IMR-90 (cell line): ENCODE measurements at regions not wholly inside any gene's neighbourhood (a gene's known extent, or its start where the extent isn't known, plus 50 kb on each side); places are given as distances from the start of the nearest gene placed in this dataset.

Experiments used
- ATAC-seq: fragments of 200-7000 bp; cut with Tn5 transposase; 2 replicates; pipeline ENCODE4 v1.9.1; 2020; ENCODE audit warnings: low read depth, mild to moderate bottlenecking, moderate library complexity
- BruUV-seq: library from RNA; stranded (reverse); fragments of 400-500 nt; replicated peaks from 2 replicates; lab custom pipeline; 2021; lab: Mats Ljungman, UMichigan
- CTCF ChIA-PET: fragments of 300-600 bp; formaldehyde crosslinking; extraction: SDS; loops from one replicate; lab custom pipeline; 2021; ENCODE audit warnings: antibody characterized with exemption; lab: Yijun Ruan, JAX
- POLR2A ChIA-PET: fragments of 300-600 bp; sonication (Branson Sonifier 250); formaldehyde crosslinking; loops from one replicate; lab custom pipeline; 2022; ENCODE audit warnings: antibody characterized with exemption; ENCODE audit not compliant: unreplicated experiment; lab: Charles Lee
- DNase-seq: peaks from one replicate; pipeline ENCODE4 v3.0.0; 2013
- H2AFZ ChIP-seq: replicated peaks from 2 replicates; pipeline ENCODE3; 2013; ENCODE audit warnings: low read length, mild to moderate bottlenecking; ENCODE audit not compliant: poor library complexity
- H2AK5ac ChIP-seq: 2 replicates; pipeline ENCODE4 v1.6.1; 2013; ENCODE audit warnings: low read depth, low read length, inconsistent platforms
- H2AK9ac ChIP-seq: replicated peaks from 2 replicates; pipeline ENCODE3; 2013; ENCODE audit warnings: mild to moderate bottlenecking, low read depth, low read length, moderate library complexity; ENCODE audit not compliant: poor library complexity
- H2BK120ac ChIP-seq: 2 replicates; pipeline ENCODE4 v1.6.1; 2013; ENCODE audit warnings: low read depth, low read length, inconsistent platforms
- H2BK15ac ChIP-seq: 3 replicates; pipeline ENCODE4 v1.6.1; 2013; ENCODE audit warnings: low read depth, low read length, inconsistent platforms
- H2BK20ac ChIP-seq: 2 replicates; pipeline ENCODE4 v1.6.1; 2013; ENCODE audit warnings: low read depth, mild to moderate bottlenecking, inconsistent platforms, low read length, moderate library complexity
- H2BK5ac ChIP-seq: 2 replicates; pipeline ENCODE4 v1.6.1; 2013; ENCODE audit warnings: mild to moderate bottlenecking, low read depth, low read length, inconsistent platforms; ENCODE audit not compliant: poor library complexity, severe bottlenecking
- H3K14ac ChIP-seq: replicated peaks from 2 replicates; pipeline ENCODE4 v1.6.1; 2013; ENCODE audit warnings: low read depth, low read length, inconsistent platforms
- H3K18ac ChIP-seq: 2 replicates; pipeline ENCODE4 v1.6.1; 2013; ENCODE audit warnings: low read depth, low read length, control low read depth
- H3K23ac ChIP-seq: 2 replicates; pipeline ENCODE4 v1.6.1; 2013; ENCODE audit warnings: low read depth, low read length, inconsistent platforms
- H3K27ac ChIP-seq: 2 replicates; pipeline ENCODE4 v1.5.1; 2013; ENCODE audit warnings: mild to moderate bottlenecking, control low read depth, low read length; ENCODE audit not compliant: insufficient read depth
- H3K27me3 ChIP-seq: 2 replicates; pipeline ENCODE4 v1.6.1; 2013; ENCODE audit warnings: low read length; ENCODE audit not compliant: control insufficient read depth, insufficient read depth
- H3K36me3 ChIP-seq: 2 replicates; pipeline ENCODE4 v1.6.1; 2013; ENCODE audit warnings: low read length, mixed read lengths; ENCODE audit not compliant: control insufficient read depth, insufficient read depth
- H3K4ac ChIP-seq: 2 replicates; pipeline ENCODE4 v1.6.1; 2013; ENCODE audit warnings: low read depth, low read length, inconsistent platforms
- H3K4me1 ChIP-seq: 2 replicates; pipeline ENCODE4 v1.6.1; 2013; ENCODE audit warnings: low read length, mixed read lengths; ENCODE audit not compliant: control insufficient read depth, insufficient read depth
- H3K4me2 ChIP-seq: 2 replicates; pipeline ENCODE4 v1.6.1; 2013; ENCODE audit warnings: low read depth, mild to moderate bottlenecking, control low read depth, low read length, moderate library complexity
- H3K4me3 ChIP-seq: 2 replicates; pipeline ENCODE4 v1.5.1; 2013; ENCODE audit warnings: low read depth, mild to moderate bottlenecking, control low read depth, low read length, moderate library complexity; ENCODE audit not compliant: insufficient read depth
- H3K56ac ChIP-seq: 2 replicates; pipeline ENCODE4 v1.6.1; 2013; ENCODE audit warnings: low read length, inconsistent platforms; ENCODE audit not compliant: insufficient read depth; ENCODE audit errors: extremely low read depth
- H3K79me1 ChIP-seq, 2 experiments: 2 replicates each; pipeline ENCODE4 v1.6.1; 2013; ENCODE audit warnings: low read length in 2 of 2, inconsistent platforms in 1 of 2, low read depth in 1 of 2
- H3K9ac ChIP-seq: 2 replicates; pipeline ENCODE4 v1.6.1; 2013; ENCODE audit warnings: low read depth, low read length, control low read depth
- H3K9me1 ChIP-seq: 2 replicates; pipeline ENCODE4 v1.6.1; 2013; ENCODE audit warnings: low read length, inconsistent platforms; ENCODE audit not compliant: insufficient read depth
- H3K9me3 ChIP-seq: 2 replicates; pipeline ENCODE4 v1.6.1; 2013; ENCODE audit warnings: low read length; ENCODE audit not compliant: control insufficient read depth, insufficient read depth
- H4K20me1 ChIP-seq: 2 replicates; pipeline ENCODE4 v1.6.1; 2013; ENCODE audit warnings: low read length, inconsistent platforms; ENCODE audit not compliant: insufficient read depth
- H4K5ac ChIP-seq: 2 replicates; pipeline ENCODE4 v1.6.1; 2013; ENCODE audit warnings: mild to moderate bottlenecking, low read depth, low read length, control low read depth
- H4K8ac ChIP-seq, 2 experiments: 2 replicates each; pipeline ENCODE4 v1.6.1; 2013; ENCODE audit warnings: low read depth in 2 of 2, low read length in 2 of 2, control low read depth in 1 of 2, inconsistent platforms in 1 of 2
- H4K91ac ChIP-seq: 2 replicates; pipeline ENCODE4 v1.6.1; 2013; ENCODE audit warnings: low read depth, low read length, inconsistent platforms; ENCODE audit not compliant: insufficient read depth
- BHLHE40 ChIP-seq: fragments of 150-350 bp; IDR thresholded peaks from 2 replicates; pipeline ENCODE4 v1.6.1; 2016; ENCODE audit warnings: mild to moderate bottlenecking, low read depth, low read length
- CEBPB ChIP-seq: IDR thresholded peaks from 2 replicates; pipeline ENCODE4 v1.6.1; 2012; ENCODE audit warnings: low read depth, low read length, improper control_type of control experiment
- FOS ChIP-seq: fragments of 150-350 bp; IDR thresholded peaks from 2 replicates; pipeline ENCODE4 v1.6.1; 2016; ENCODE audit warnings: low read depth, low read length
- MAFK ChIP-seq: IDR thresholded peaks from 2 replicates; pipeline ENCODE4 v1.6.1; 2012; ENCODE audit warnings: low read depth, low read length, improper control_type of control experiment
- MAZ ChIP-seq: IDR thresholded peaks from 2 replicates; pipeline ENCODE4 v1.6.1; 2012; ENCODE audit warnings: low read depth, mild to moderate bottlenecking, low read length, improper control_type of control experiment, moderate library complexity, borderline replicate concordance
- MXI1 ChIP-seq: IDR thresholded peaks from 2 replicates; pipeline ENCODE4 v1.6.1; 2012; ENCODE audit warnings: low read depth, mild to moderate bottlenecking, low read length, moderate library complexity, borderline replicate concordance
- NFE2L2 ChIP-seq: fragments of 150-350 bp; IDR thresholded peaks from 2 replicates; pipeline ENCODE4 v1.6.1; 2016; ENCODE audit warnings: low read depth, mild to moderate bottlenecking, low read length
- POLR2A ChIP-seq: IDR thresholded peaks from 2 replicates; pipeline ENCODE4 v1.6.1; 2012; ENCODE audit warnings: mild to moderate bottlenecking, low read depth, low read length
- RAD21 ChIP-seq: IDR thresholded peaks from 2 replicates; pipeline ENCODE4 v1.6.1; 2012; ENCODE audit warnings: low read length, improper control_type of control experiment
- RCOR1 ChIP-seq: IDR thresholded peaks from 2 replicates; pipeline ENCODE4 v1.6.1; 2012; ENCODE audit warnings: mild to moderate bottlenecking, low read length, improper control_type of control experiment; ENCODE audit not compliant: insufficient replicate concordance
- RFX5 ChIP-seq: IDR thresholded peaks from 2 replicates; pipeline ENCODE4 v1.8.0; 2012; ENCODE audit warnings: low read depth, mild to moderate bottlenecking, low read length, moderate library complexity
- SMC3 ChIP-seq: fragments of 150-350 bp; IDR thresholded peaks from 2 replicates; pipeline ENCODE4 v1.6.1; 2016; ENCODE audit warnings: low read depth, mild to moderate bottlenecking, antibody characterized with exemption, low read length, moderate library complexity
- USF2 ChIP-seq: fragments of 150-350 bp; IDR thresholded peaks from 2 replicates; pipeline ENCODE4 v1.6.1; 2017; ENCODE audit warnings: mild to moderate bottlenecking, antibody characterized with exemption, low read length, low read depth
- WGBS, 2 experiments: methylation state at CpG; one replicate each; pipeline versions ENCODE4 v1.1.5 to v1.1.7; 2013; ENCODE audit warnings: missing lambda C conversion rate in 2 of 2; ENCODE audit not compliant: insufficient read length in 1 of 2; ENCODE audit errors: extremely low coverage in 2 of 2; 5-methylcytosine and 5-hydroxymethylcytosine counted together
- dilution Hi-C: fragments of 300-500 bp; cut with HindIII; formaldehyde crosslinking; loops from one replicate; pipeline ENCODE4 v1.14.3; 2018; ENCODE audit warnings: low sequenced_read_pairs; ENCODE audit not compliant: unreplicated experiment
- in situ Hi-C: fragments of 300-500 bp; cut with MboI; formaldehyde crosslinking; loops from 3 replicates; pipeline ENCODE4 v1.14.3; 2019; ENCODE audit warnings: low sequenced_read_pairs, inconsistent platforms, mixed read lengths
- intact Hi-C: fragments of 100-400 bp; cut with micrococcal nuclease; formaldehyde crosslinking; loops from 2 replicates; pipeline ENCODE4 v1.10.0; 2022

GRCh38 chr20:40524071-40524470 is 165.0 kb downstream of the MAFB start:
- no peak overlapping the region for H2AK9ac ChIP-seq
- H3K4me3 ChIP-seq, result no peak overlapping the region
- no peak overlapping the region for H2AFZ ChIP-seq
- H4K5ac ChIP-seq, result no peak overlapping the region
- H2AK5ac ChIP-seq, result no peak overlapping the region
- H2BK5ac ChIP-seq, result no peak overlapping the region
- H3K4me1 ChIP-seq, result no peaks in the 10 kb centered on the region
- H3K18ac ChIP-seq, result no peak overlapping the region
- no peak overlapping the region for H2BK120ac ChIP-seq
- intact Hi-C loops (no loop called here), dilution Hi-C loops (no loop called here), in situ Hi-C loops (no loop called here)
- no peak overlapping the region for H2BK15ac ChIP-seq
- no peak overlapping the region for H4K91ac ChIP-seq
- no peaks in the 10 kb centered on the region for H3K79me1 ChIP-seq
- no CpG with 5 or more reads among the region's 2 CpGs for WGBS, 2 experiments
- ChIA-PET CTCF (no interaction called here), POLR2A (no interaction called here)
- ATAC-seq (no peak), DNase-seq (no peak)
- H3K36me3 ChIP-seq, result no peaks in the 10 kb centered on the region
- no peak overlapping the region for H3K27ac ChIP-seq
- no peaks in the 10 kb centered on the region for H3K27me3 ChIP-seq
- no peak overlapping the region for H2BK20ac ChIP-seq
- TF ChIP-seq RCOR1 (no peak), RFX5 (no peak), MAFK (no peak), RAD21 (no peak), USF2 (no peak), MAZ (no peak), MXI1 (no peak), POLR2A (no peak), NFE2L2 (no peak), BHLHE40 (no peak), SMC3 (no peak), FOS (no peak), CEBPB (no peak)
- BruUV-seq, result no TSS peak
- H3K4ac ChIP-seq, result no peak overlapping the region
- H3K9me1 ChIP-seq, result no peaks in the 10 kb centered on the region
- no peak overlapping the region for H4K8ac ChIP-seq
- H3K4me2 ChIP-seq, result no peak overlapping the region
- H3K9me3 ChIP-seq, result no peaks in the 10 kb centered on the region
- H3K56ac ChIP-seq, result no peak overlapping the region
- no peaks in the 10 kb centered on the region for H4K20me1 ChIP-seq
- H3K9ac ChIP-seq, result no peak overlapping the region
- H3K14ac ChIP-seq, result no peak overlapping the region
- H3K23ac ChIP-seq, result no peak overlapping the region
